T-helper 2 cell treated with Interferon-gamma antibody and Interleukin-4, amounts not matched to agents 5 μg/mL and 100 μg/mL, for 36 hours (primary cell): ENCODE measurements at regions not wholly inside any gene's neighbourhood (a gene's known extent, or its start where the extent isn't known, plus 50 kb on each side); places are given as distances from the start of the nearest gene placed in this dataset.

Source experiments
- DNase-seq: peaks from one replicate; pipeline ENCODE4 v3.0.0; 2021; ENCODE audit warnings: low spot score
- H3K27ac Mint-ChIP-seq: one replicate; pipeline ENCODE4 v1.8.0; 2021; ENCODE audit warnings: mild to moderate bottlenecking, mixed read lengths
- H3K27me3 Mint-ChIP-seq: one replicate; pipeline ENCODE4 v1.8.0; 2021; ENCODE audit warnings: low read depth, mixed read lengths
- H3K36me3 Mint-ChIP-seq: one replicate; pipeline ENCODE4 v1.8.0; 2021; ENCODE audit warnings: low read depth, mixed read lengths
- H3K4me1 Mint-ChIP-seq: one replicate; pipeline ENCODE4 v1.8.0; 2021; ENCODE audit warnings: low read depth, mixed read lengths
- H3K4me3 Mint-ChIP-seq: one replicate; pipeline ENCODE4 v1.8.0; 2022; ENCODE audit warnings: mild to moderate bottlenecking, moderate library complexity, mixed read lengths
- H3K9me3 Mint-ChIP-seq: one replicate; pipeline ENCODE4 v1.8.0; 2021; ENCODE audit warnings: mixed read lengths

DNA sequence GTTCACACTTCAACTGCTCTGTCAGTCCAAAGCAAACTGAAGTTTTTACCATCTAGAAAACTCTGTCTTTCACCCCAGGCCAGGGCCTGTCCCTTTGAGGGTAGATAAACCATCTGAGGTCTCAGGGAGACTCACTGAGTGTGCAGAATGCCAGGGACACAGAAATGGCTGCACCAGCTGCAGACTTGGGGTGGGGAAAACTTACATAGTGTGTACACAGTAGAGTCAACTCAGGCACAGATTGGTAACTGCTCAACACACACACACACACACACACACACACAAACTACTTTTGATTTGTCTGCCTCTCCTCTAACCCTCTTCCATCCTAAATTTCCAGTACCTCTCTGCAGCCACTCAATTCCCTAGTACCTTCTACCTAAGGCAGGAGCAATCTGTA lies 374.9 kb upstream of the JAG1 start:
- Mint-ChIP-seq H3K36me3 (no peaks in the 10 kb centered on the region), H3K4me3 (no peak overlapping the region), H3K9me3 (no peaks in the 10 kb centered on the region), H3K27ac (no peak overlapping the region), H3K27me3 (no peaks in the 10 kb centered on the region), H3K4me1 (no peaks in the 10 kb centered on the region)
- no peak for DNase-seq

DNA sequence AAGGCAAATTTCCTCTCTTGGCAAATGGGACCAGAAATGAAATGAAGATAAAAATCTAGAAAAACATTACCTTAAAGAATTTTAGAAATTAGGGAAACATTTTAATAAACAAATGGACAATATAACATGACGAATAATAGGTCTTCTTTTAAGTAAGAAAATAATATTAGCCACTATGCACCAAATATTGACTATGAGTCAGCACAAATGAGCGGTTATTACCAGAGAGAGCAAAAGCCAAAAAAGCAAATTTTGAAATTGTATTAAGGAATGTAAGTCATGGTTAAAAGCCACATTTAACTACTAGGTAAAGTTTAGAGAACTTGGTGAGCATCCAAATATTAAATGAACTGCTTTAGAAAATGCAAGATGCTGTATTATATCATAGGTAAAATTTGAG lies 376.6 kb upstream of the JAG1 start:
- Mint-ChIP-seq H3K36me3 (no peaks in the 10 kb centered on the region), H3K9me3 (no peaks in the 10 kb centered on the region), H3K27me3 (no peaks in the 10 kb centered on the region), H3K4me1 (no peaks in the 10 kb centered on the region), H3K4me3 (no peak overlapping the region), H3K27ac (no peak overlapping the region)
- DNase-seq = no peak

DNA sequence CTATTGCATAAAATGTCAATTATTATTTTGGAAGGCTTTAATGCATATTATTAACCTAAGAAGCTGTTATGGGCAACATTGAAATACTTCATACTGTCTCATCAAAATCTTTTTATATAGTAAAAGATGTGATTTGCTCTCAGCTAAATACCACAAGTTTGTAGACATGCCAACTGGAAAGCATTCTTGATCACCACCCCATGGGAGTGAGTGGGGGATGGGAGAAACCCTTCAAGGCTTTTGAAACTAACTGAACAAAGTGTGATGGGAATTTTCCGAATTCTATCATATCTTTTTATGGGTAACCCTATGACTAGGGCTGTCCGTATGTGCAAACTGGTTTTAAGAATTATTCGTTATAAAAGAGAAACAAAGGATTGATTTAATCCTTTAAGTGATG lies 377.3 kb upstream of the JAG1 start:
- Mint-ChIP-seq H3K9me3 (no peaks in the 10 kb centered on the region), H3K4me1 (no peaks in the 10 kb centered on the region), H3K27ac (no peak overlapping the region), H3K27me3 (no peaks in the 10 kb centered on the region), H3K4me3 (no peak overlapping the region), H3K36me3 (no peaks in the 10 kb centered on the region)
- no peak for DNase-seq

DNA sequence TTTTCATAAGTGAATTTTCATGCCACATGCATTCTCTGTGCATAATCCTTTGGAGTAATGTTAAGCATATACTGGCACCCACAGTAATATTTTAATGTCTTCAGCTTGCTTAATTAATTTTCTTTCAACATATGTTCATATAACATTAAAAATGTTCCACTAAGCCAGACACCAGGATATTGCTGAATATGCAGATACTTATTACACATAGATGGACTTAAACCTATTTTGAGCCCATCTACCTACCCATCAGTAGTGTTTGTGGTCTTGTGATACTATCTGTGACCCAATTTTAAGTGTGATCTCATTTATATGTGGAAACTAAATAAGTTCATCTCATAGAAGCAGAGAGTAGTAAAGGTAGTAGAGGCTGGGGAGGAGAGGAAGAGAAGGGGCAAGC lies 379.5 kb upstream of the JAG1 start:
- Mint-ChIP-seq H3K27me3 (no peaks in the 10 kb centered on the region), H3K9me3 (peaks cover 5% of the 10 kb centered on the region), H3K4me1 (no peaks in the 10 kb centered on the region), H3K4me3 (no peak overlapping the region), H3K27ac (no peak overlapping the region), H3K36me3 (no peaks in the 10 kb centered on the region)
- DNase-seq = no peak

DNA sequence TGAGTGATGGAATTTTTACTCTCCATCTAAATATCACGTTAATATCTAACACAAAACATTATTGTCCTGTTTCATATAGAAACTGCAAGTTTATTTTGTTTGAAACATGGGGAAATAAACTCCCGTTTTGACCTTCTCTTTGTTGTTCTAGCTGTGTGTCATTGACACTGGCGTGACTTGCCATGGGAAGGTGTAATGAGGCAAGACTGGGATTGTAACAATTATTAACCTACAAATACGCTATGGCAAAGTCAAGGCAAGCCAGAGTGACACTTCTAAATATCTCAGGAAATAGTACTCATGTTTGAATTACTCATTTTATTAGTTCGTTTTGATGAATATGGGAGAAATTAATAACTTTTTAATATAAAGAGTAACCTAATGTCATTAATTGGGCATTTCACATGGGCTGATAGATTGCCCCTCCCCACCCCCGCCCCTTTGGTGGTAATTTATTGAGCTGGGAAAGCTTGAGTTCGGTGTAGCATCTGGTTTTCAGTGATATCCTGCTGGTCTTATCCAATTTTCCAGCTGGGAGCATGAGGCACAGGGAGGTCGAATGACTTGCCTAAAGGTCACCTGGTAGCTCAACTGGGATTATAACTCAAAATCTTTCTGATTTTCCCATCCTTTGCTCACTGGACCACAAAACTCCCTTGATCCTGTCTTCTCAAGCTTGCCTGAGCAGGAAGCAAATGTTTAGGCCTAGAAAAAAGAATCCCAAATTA lies 380.6 kb upstream of the JAG1 start:
- H3K27ac Mint-ChIP-seq = no peak overlapping the region
- no peaks in the 10 kb centered on the region for H3K27me3 Mint-ChIP-seq
- H3K9me3 Mint-ChIP-seq = peaks cover 5% of the 10 kb centered on the region
- DNase-seq = no peak
- no peaks in the 10 kb centered on the region for H3K4me1 Mint-ChIP-seq
- no peaks in the 10 kb centered on the region for H3K36me3 Mint-ChIP-seq
- H3K4me3 Mint-ChIP-seq = no peak overlapping the region

DNA sequence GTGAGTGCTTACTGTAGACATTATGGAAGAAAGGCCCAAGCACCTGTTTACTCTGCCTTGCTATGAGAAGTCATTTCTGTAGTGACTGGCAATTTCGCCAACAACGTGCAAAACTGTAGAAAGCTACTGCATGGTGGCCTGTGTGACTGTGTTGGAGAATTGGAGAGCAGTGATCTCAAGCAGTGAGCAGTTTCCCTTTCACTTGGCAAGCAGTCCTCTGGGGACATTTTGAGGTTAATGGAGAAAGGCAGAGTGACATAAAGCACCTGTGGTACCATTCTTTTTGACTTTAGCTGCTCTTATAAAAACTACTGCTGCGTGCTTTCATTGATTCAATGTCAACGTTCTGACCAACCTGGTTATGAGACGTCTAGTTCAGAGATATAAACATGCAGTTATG lies 382.6 kb upstream of the JAG1 start:
- H3K27me3 Mint-ChIP-seq = no peaks in the 10 kb centered on the region
- no peaks in the 10 kb centered on the region for H3K36me3 Mint-ChIP-seq
- no peak overlapping the region for H3K27ac Mint-ChIP-seq
- peaks cover 5% of the 10 kb centered on the region for H3K9me3 Mint-ChIP-seq
- no peaks in the 10 kb centered on the region for H3K4me1 Mint-ChIP-seq
- DNase-seq = no peak
- H3K4me3 Mint-ChIP-seq = no peak overlapping the region

DNA sequence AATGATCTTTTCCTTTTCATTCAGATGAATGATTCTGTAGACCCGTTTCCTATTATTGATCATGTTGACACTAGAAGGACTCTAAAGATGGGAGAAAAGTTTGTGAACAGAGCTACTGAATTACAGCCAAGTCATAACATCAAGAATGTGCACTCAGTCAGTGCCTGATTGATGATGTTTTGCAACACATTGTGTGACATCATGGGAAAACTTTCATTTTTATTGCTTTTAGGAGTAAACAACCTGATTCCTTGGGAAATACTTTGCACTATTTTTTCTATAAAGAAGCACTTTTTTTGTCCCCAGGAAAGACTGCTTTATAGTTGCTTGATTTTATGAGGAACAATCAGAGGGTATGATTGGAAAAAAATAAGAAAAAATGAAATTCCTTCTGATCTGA lies 383.8 kb upstream of the JAG1 start:
- Mint-ChIP-seq H3K36me3 (no peaks in the 10 kb centered on the region), H3K27ac (no peak overlapping the region), H3K27me3 (no peaks in the 10 kb centered on the region), H3K4me3 (no peak overlapping the region), H3K9me3 (peaks cover 5% of the 10 kb centered on the region), H3K4me1 (no peaks in the 10 kb centered on the region)
- DNase-seq = no peak

DNA sequence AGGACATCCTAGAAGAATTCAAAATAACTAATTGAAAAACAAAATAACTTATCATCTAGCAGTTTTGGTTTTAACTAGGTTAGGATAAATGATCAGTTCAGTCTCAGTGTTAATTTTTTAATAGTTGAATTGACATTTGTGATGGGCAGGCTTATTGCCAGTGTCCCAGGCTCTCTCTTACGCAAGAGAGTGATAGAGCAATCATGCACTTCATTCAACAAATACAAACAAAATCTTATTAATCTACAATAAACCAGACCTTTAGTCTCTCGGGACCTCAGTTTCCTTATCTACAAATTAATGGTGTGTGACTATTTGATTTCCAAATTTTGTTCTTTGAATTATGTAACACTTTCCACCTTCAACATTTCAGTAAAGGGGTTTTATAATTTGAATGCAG lies 385.9 kb upstream of the JAG1 start:
- no peak for DNase-seq
- Mint-ChIP-seq H3K4me1 (no peaks in the 10 kb centered on the region), H3K4me3 (no peak overlapping the region), H3K9me3 (peaks cover 5% of the 10 kb centered on the region), H3K36me3 (no peaks in the 10 kb centered on the region), H3K27ac (no peak overlapping the region), H3K27me3 (no peaks in the 10 kb centered on the region)

DNA sequence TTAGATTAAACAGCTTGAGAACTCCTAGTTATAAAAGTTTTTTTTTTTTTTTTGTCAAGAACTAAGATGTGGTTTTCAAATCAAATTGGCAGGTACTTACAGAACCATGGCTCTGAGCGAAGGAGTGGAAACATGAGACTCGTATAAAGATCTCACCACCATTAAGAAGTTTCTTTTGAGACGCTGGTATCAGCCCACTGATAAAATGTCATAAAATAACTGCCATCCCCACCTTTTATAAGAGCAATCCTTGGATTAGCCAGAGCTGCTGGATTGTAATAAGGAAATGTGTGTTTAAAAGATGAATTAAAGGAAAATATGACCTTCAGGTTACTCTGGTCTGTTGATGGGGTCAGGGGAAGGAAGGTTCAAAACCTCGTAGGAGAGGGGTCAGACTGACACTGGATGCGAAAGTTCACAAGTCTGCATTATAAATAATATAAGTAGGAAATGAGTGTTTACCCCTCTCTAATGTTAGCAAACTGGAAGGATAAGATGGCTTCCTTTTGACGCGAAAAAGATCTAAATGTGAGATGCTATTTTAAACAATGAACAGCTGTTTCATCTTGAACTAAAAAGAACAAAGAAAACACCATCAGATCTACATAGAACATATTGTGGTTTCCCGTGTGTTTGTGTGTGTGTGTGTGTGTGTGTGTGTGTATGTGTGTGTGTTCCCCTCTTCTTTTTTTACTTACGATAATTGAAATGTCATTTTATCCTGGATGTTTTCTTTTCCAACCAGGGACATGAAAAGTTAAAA lies 386.8 kb upstream of the JAG1 start:
- Mint-ChIP-seq H3K4me1 (no peaks in the 10 kb centered on the region), H3K27me3 (no peaks in the 10 kb centered on the region), H3K4me3 (no peak overlapping the region), H3K36me3 (no peaks in the 10 kb centered on the region), H3K27ac (no peak overlapping the region), H3K9me3 (peaks cover 5% of the 10 kb centered on the region)
- DNase-seq = no peak

DNA sequence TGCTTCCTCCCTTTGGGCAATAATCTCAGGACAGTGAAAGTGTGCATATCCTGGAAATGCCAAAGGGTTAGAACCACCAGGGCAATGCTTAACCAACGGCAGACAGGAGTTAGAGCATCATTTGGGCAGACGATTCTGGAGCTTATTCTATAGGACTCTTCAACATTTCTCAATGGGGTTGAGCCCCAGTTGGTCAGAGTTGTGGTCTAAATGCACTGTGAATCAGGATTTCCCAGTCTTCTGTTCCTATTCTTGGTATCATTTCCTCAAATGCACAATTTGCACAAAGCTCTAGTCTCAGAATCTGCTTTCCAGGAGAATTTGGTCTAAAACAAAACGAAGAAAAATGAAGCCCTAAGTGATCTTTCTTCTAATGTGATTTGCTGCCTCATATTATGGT lies 389.6 kb upstream of the JAG1 start:
- Mint-ChIP-seq H3K4me1 (no peaks in the 10 kb centered on the region), H3K36me3 (no peaks in the 10 kb centered on the region), H3K27me3 (no peaks in the 10 kb centered on the region), H3K27ac (no peak overlapping the region), H3K9me3 (no peaks in the 10 kb centered on the region), H3K4me3 (no peak overlapping the region)
- DNase-seq = no peak

DNA sequence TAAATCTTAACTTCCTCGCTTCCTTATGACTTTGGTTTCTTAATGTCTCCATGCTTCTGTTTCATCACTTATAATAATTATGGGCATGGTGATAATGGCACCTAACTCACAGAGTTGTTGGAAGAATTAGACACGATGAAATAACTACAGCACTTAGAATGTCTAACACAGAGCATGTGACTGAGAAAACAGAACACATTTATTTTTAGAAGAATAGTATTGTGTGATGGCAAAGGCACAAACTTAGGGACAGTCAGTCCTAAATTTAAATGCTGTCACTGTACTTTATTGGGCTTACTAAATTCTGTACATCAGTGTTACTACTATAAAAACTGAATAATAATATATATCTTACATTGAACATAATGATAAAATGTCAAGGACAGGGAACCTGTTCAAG lies 391.1 kb upstream of the JAG1 start:
- no peak for DNase-seq
- Mint-ChIP-seq H3K27ac (no peak overlapping the region), H3K9me3 (no peaks in the 10 kb centered on the region), H3K4me1 (no peaks in the 10 kb centered on the region), H3K27me3 (no peaks in the 10 kb centered on the region), H3K4me3 (no peak overlapping the region), H3K36me3 (no peaks in the 10 kb centered on the region)

DNA sequence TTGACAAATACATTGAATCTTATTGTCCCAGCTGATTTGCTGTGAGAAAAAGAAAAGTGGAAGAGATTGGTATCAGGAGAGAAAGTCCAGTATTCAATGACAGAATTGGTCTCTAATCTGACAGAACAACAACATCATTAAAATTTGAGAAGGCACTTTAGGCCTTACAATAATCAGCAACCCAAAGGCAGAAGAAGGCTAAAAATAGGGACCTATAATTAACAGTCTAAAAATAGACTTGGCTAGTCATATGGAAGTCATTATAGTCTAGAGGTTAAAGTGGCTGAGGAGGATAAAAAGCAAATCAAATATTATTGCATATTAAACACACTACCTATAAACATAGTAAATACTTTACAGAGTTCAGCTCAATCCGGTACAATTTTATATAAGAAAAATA lies 393.6 kb upstream of the JAG1 start:
- Mint-ChIP-seq H3K4me3 (no peak overlapping the region), H3K27me3 (no peaks in the 10 kb centered on the region), H3K9me3 (peaks cover 10% of the 10 kb centered on the region), H3K36me3 (no peaks in the 10 kb centered on the region), H3K27ac (no peak overlapping the region), H3K4me1 (no peaks in the 10 kb centered on the region)
- DNase-seq = no peak

DNA sequence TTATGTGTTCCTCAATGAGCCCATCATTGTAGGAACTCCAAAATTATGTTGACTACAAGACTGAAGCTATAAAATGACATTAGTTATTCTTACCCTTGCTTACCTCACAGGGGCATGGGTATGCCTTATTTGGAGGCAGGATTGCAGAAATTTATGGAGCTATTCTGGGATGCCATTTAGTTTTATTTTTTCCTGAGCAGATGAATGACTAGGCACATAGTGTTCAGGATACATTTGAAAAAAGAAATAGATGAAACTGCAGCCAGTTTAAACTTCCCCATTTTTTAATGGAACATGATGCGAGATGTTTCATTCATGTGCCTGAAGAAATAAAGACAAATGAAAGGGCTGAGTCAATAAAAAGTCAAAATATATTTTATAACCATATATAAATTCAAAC lies 399.2 kb upstream of the JAG1 start:
- Mint-ChIP-seq H3K9me3 (peaks cover 16% of the 10 kb centered on the region), H3K27me3 (no peaks in the 10 kb centered on the region), H3K27ac (no peak overlapping the region), H3K4me3 (no peak overlapping the region), H3K36me3 (no peaks in the 10 kb centered on the region), H3K4me1 (no peaks in the 10 kb centered on the region)
- no peak for DNase-seq

DNA sequence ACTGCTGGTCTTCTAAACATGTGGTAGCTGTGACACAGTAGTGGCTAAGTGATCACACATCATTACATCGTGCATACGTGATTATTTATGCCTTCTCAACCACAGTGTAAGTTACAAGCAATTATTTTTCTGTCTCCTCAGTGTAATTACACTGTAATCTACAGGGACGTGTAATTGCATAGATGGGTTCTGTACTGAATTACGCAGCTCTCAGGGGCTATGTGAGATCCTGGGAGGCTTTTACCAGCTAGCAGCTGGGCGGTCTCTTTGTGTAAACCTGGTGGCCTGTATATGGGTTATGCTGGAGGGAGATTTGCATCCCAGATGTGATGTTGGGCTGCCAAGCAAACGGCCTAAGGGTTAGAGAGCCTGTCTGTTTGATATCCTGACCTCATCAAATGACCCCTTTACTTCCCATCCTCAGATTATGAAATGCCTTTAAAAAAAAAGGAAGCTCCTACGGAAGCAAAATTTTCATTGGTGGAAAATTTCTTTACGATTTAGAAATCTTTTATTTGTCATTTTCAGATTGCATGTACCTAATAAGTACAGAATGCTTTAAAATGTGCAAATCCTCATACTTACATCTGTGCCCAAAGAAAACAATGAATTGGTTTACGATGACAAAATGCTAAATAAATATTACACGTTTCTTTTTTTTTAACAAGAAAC lies 402.8 kb upstream of the JAG1 start:
- Mint-ChIP-seq H3K27ac (no peak overlapping the region), H3K27me3 (no peaks in the 10 kb centered on the region), H3K9me3 (peaks cover 12% of the 10 kb centered on the region), H3K4me1 (no peaks in the 10 kb centered on the region), H3K36me3 (no peaks in the 10 kb centered on the region), H3K4me3 (no peak overlapping the region)
- no peak for DNase-seq
